Naive thymus-derived CD4-positive, alpha-beta T cell (primary cell): ENCODE measurements at regions not wholly inside any gene's neighbourhood (a gene's known extent, or its start where the extent isn't known, plus 50 kb on each side); places are given as distances from the start of the nearest gene placed in this dataset.
"Not testable (repeated sequence)": the region's sequence is repeated elsewhere in the genome, so short reads cannot be mapped to it uniquely, and the experiment has no call there.

Experiments used
- ATAC-seq: fragments of 150-1000 bp; cut with Tn5 transposase; 2 replicates; pipeline ENCODE4 v1.10.0; 2021; ENCODE audit warnings: mild to moderate bottlenecking, moderate library complexity
- CTCF ChIA-PET: fragments of 350-600 bp; sonication (Branson Sonifier 250); formaldehyde crosslinking; loops from one replicate; lab custom pipeline; 2021; ENCODE audit warnings: antibody characterized with exemption; lab: Charles Lee
- POLR2A ChIA-PET: fragments of 350-600 bp; sonication (Branson Sonifier 250); formaldehyde crosslinking; loops from one replicate; lab custom pipeline; 2021; ENCODE audit warnings: antibody characterized with exemption, inconsistent platforms; lab: Charles Lee
- DNase-seq, 9 donors: peaks; one replicate each; pipeline versions ENCODE4 v3.0.0 to v3.0.0-alpha.2; 2020 to 2022; ENCODE audit warnings: mixed read lengths in 1 of 9
- H3K27ac ChIP-seq: one replicate; pipeline ENCODE4 v1.7.0; 2013; ENCODE audit warnings: mild to moderate bottlenecking, low read depth, low read length, moderate library complexity
- H3K27me3 ChIP-seq, 2 donors: one replicate each; pipeline ENCODE4 v1.7.0; 2013; ENCODE audit warnings: low read length in 2 of 2, mild to moderate bottlenecking in 2 of 2, moderate library complexity in 2 of 2; ENCODE audit not compliant: control insufficient read depth in 2 of 2, insufficient read depth in 2 of 2
- H3K36me3 ChIP-seq, 3 experiments: 1 replicate in 2 of 3; 2 replicates in 1 of 3; pipeline ENCODE4 v1.7.0; 2013; ENCODE audit warnings: low read length in 3 of 3, mild to moderate bottlenecking in 3 of 3, moderate library complexity in 1 of 3; ENCODE audit not compliant: insufficient read depth in 3 of 3, control insufficient read depth in 2 of 3
- H3K4me1 ChIP-seq, 2 donors: one replicate each; pipeline ENCODE4 v1.7.0; 2013; ENCODE audit warnings: low read length in 2 of 2, mild to moderate bottlenecking in 2 of 2, moderate library complexity in 1 of 2; ENCODE audit not compliant: control insufficient read depth in 2 of 2, insufficient read depth in 2 of 2
- H3K4me3 ChIP-seq: 2 replicates; pipeline ENCODE4 v1.7.0; 2013; ENCODE audit warnings: mild to moderate bottlenecking, low read length
- H3K9me3 ChIP-seq, 3 experiments: 1 replicate in 2 of 3; 2 replicates in 1 of 3; pipeline ENCODE4 v1.7.0; 2013; ENCODE audit warnings: low read length in 3 of 3; ENCODE audit not compliant: control insufficient read depth in 2 of 3
- H3K27ac Mint-ChIP-seq, 9 donors: one replicate each; pipeline ENCODE4 v1.8.0; 2020 to 2022; ENCODE audit warnings: mixed read lengths in 9 of 9, mild to moderate bottlenecking in 8 of 9, moderate library complexity in 5 of 9, inconsistent platforms in 2 of 9
- H3K27me3 Mint-ChIP-seq, 5 donors: one replicate each; pipeline ENCODE4 v1.8.0; 2021 to 2022; ENCODE audit warnings: mixed read lengths in 5 of 5, mild to moderate bottlenecking in 1 of 5
- H3K36me3 Mint-ChIP-seq, 5 donors: one replicate each; pipeline ENCODE4 v1.8.0; 2020 to 2022; ENCODE audit warnings: mixed read lengths in 5 of 5, mild to moderate bottlenecking in 3 of 5, inconsistent platforms in 1 of 5
- H3K4me1 Mint-ChIP-seq, 7 donors: one replicate each; pipeline ENCODE4 v1.8.0; 2020 to 2022; ENCODE audit warnings: mixed read lengths in 7 of 7, mild to moderate bottlenecking in 3 of 7, inconsistent platforms in 1 of 7
- H3K4me3 Mint-ChIP-seq, 10 donors: one replicate each; pipeline ENCODE4 v1.8.0; 2020 to 2022; ENCODE audit warnings: mild to moderate bottlenecking in 10 of 10, mixed read lengths in 10 of 10, moderate library complexity in 6 of 10, inconsistent platforms in 2 of 10
- H3K9me3 Mint-ChIP-seq, 11 donors: one replicate each; pipeline ENCODE4 v1.8.0; 2020 to 2022; ENCODE audit warnings: mixed read lengths in 11 of 11, mild to moderate bottlenecking in 4 of 11, inconsistent platforms in 1 of 11, moderate library complexity in 1 of 11
- intact Hi-C, 2 donors: fragments of 100-400 bp; cut with micrococcal nuclease; formaldehyde crosslinking; loops; one replicate each; pipeline ENCODE4 v1.15.1; 2023

GRCh38 chr7:91440198-91440597, 176.0 kb downstream of the FZD1 start:
- Mint-ChIP-seq H3K36me3 (peaks cover 0 to 10% (median 0%) of the 10 kb centered on the region in 5 donors), H3K9me3 (peaks cover 4 to 43% (median 14%) of the 10 kb centered on the region in 11 donors), H3K27me3 (peaks cover 0 to 23% (median 17%) of the 10 kb centered on the region in 5 donors)
- DNase-seq, intact Hi-C loops, H3K4me1 Mint-ChIP-seq, H3K9me3 ChIP-seq, H3K27ac ChIP-seq, ATAC-seq, H3K27me3 ChIP-seq, CTCF ChIA-PET, POLR2A ChIA-PET, H3K27ac Mint-ChIP-seq, H3K4me3 ChIP-seq, H3K4me1 ChIP-seq, H3K4me3 Mint-ChIP-seq, H3K36me3 ChIP-seq: not testable (repeated sequence)

- no peak for ATAC-seq
- no peak overlapping the region for H3K27ac Mint-ChIP-seq
- intact Hi-C loops = no loop called here
- DNase-seq = no peak
- ChIA-PET CTCF (interaction anchor here (0.6 kb wide), 1 partner anchor 43 kb away, joined by 4 read pairs; no protein-coding TSS in a partner anchor), POLR2A (no interaction called here)
- H3K9me3 Mint-ChIP-seq = peaks cover 12 to 50% (median 22%) of the 10 kb centered on the region in 11 donors
- peaks cover 0 to 5% (median 0%) of the 10 kb centered on the region in 5 donors for H3K36me3 Mint-ChIP-seq
- Histone ChIP-seq H3K36me3 (no peaks in the 10 kb centered on the region), H3K4me1 (no peaks in the 10 kb centered on the region), H3K9me3 (peaks cover 0 to 2% (median 0%) of the 10 kb centered on the region in 3 experiments), H3K27ac (no peak overlapping the region), H3K27me3 (no peaks in the 10 kb centered on the region), H3K4me3 (no peak overlapping the region)
- no peak overlapping the region for H3K4me3 Mint-ChIP-seq
- peaks cover 0 to 2% (median 0%) of the 10 kb centered on the region in 5 donors for H3K27me3 Mint-ChIP-seq
- H3K4me1 Mint-ChIP-seq = no peaks in the 10 kb centered on the region
Observed at GRCh38 chr7:91443862-91444261, 179.6 kb downstream of the FZD1 start.

GRCh38 chr7:91446819-91447218, 182.6 kb downstream of the FZD1 start:
- H3K27me3 Mint-ChIP-seq = no peaks in the 10 kb centered on the region
- DNase-seq = no peak
- ChIA-PET POLR2A (no interaction called here), CTCF (no interaction called here)
- ATAC-seq = no peak
- H3K4me1 Mint-ChIP-seq = peaks cover 0 to 2% (median 0%) of the 10 kb centered on the region in 7 donors
- Histone ChIP-seq H3K27ac (no peak overlapping the region), H3K36me3 (no peaks in the 10 kb centered on the region), H3K4me3 (no peak overlapping the region), H3K27me3 (no peaks in the 10 kb centered on the region), H3K9me3 (no peaks in the 10 kb centered on the region), H3K4me1 (no peaks in the 10 kb centered on the region)
- no peaks in the 10 kb centered on the region for H3K36me3 Mint-ChIP-seq
- H3K4me3 Mint-ChIP-seq = no peak overlapping the region
- intact Hi-C loops = no loop called here
- no peak overlapping the region for H3K27ac Mint-ChIP-seq
- H3K9me3 Mint-ChIP-seq = peaks cover 11 to 43% (median 18%) of the 10 kb centered on the region in 11 donors

GRCh38 chr7:91455411-91455810, 191.2 kb downstream of the FZD1 start:
- Mint-ChIP-seq H3K4me1 (no peaks in the 10 kb centered on the region), H3K4me3 (no peak overlapping the region), H3K9me3 (peaks cover 2 to 32% (median 4%) of the 10 kb centered on the region in 11 donors), H3K27ac (no peak overlapping the region), H3K27me3 (peaks cover 0 to 7% (median 0%) of the 10 kb centered on the region in 5 donors), H3K36me3 (no peaks in the 10 kb centered on the region)
- POLR2A ChIA-PET = no interaction called here
- Histone ChIP-seq H3K36me3 (no peaks in the 10 kb centered on the region), H3K4me1 (no peaks in the 10 kb centered on the region), H3K9me3 (no peaks in the 10 kb centered on the region), H3K27me3 (no peaks in the 10 kb centered on the region), H3K4me3 (no peak overlapping the region), H3K27ac (no peak overlapping the region)
- intact Hi-C loops = no loop called here
- CTCF ChIA-PET = no interaction called here
- no peak for ATAC-seq
- no peak for DNase-seq

- Mint-ChIP-seq H3K4me3 (no peak overlapping the region), H3K36me3 (no peaks in the 10 kb centered on the region), H3K27ac (no peak overlapping the region), H3K27me3 (peaks cover 0 to 7% (median 0%) of the 10 kb centered on the region in 5 donors), H3K4me1 (no peaks in the 10 kb centered on the region), H3K9me3 (peaks cover 2 to 32% (median 4%) of the 10 kb centered on the region in 11 donors)
- Histone ChIP-seq H3K36me3 (no peaks in the 10 kb centered on the region), H3K4me1 (no peaks in the 10 kb centered on the region), H3K27me3 (no peaks in the 10 kb centered on the region), H3K4me3 (no peak overlapping the region), H3K27ac (no peak overlapping the region), H3K9me3 (no peaks in the 10 kb centered on the region)
- no peak for ATAC-seq
- POLR2A ChIA-PET = no interaction called here
- intact Hi-C loops = no loop called here
- CTCF ChIA-PET = no interaction called here
- no peak for DNase-seq
Observed at GRCh38 chr7:91457208-91457607, 193.0 kb downstream of the FZD1 start.

- no peaks in the 10 kb centered on the region for H3K36me3 ChIP-seq
- Mint-ChIP-seq H3K36me3 (no peaks in the 10 kb centered on the region), H3K27ac (no peak overlapping the region), H3K4me1 (no peaks in the 10 kb centered on the region), H3K9me3 (peaks cover 2 to 23% (median 4%) of the 10 kb centered on the region in 11 donors), H3K4me3 (no peak overlapping the region), H3K27me3 (no peaks in the 10 kb centered on the region)
- H3K4me1 ChIP-seq = no peaks in the 10 kb centered on the region
- no peak overlapping the region for H3K4me3 ChIP-seq
- ChIA-PET CTCF (no interaction called here), POLR2A (no interaction called here)
- intact Hi-C loops = no loop called here
- H3K27me3 ChIP-seq = no peaks in the 10 kb centered on the region
- DNase-seq (no peak), ATAC-seq (no peak)
- no peak overlapping the region for H3K27ac ChIP-seq
- no peaks in the 10 kb centered on the region for H3K9me3 ChIP-seq
Observed at GRCh38 chr7:91459539-91459938, 195.3 kb downstream of the FZD1 start.

GRCh38 chr7:91462316-91462715, 198.1 kb downstream of the FZD1 start:
- Histone ChIP-seq H3K4me1 (no peaks in the 10 kb centered on the region), H3K27ac (no peak overlapping the region), H3K27me3 (no peaks in the 10 kb centered on the region), H3K36me3 (no peaks in the 10 kb centered on the region), H3K9me3 (no peaks in the 10 kb centered on the region), H3K4me3 (no peak overlapping the region)
- ChIA-PET CTCF (no interaction called here), POLR2A (no interaction called here)
- Mint-ChIP-seq H3K9me3 (peaks cover 0 to 10% (median 3%) of the 10 kb centered on the region in 11 donors), H3K27ac (no peak overlapping the region), H3K4me1 (no peaks in the 10 kb centered on the region), H3K4me3 (no peak overlapping the region), H3K36me3 (no peaks in the 10 kb centered on the region), H3K27me3 (no peaks in the 10 kb centered on the region)
- ATAC-seq = no peak
- intact Hi-C loops = no loop called here
- DNase-seq = no peak
